CD8-positive, alpha-beta memory T cell (primary cell): ENCODE measurements at regions not wholly inside any gene's neighbourhood (a gene's known extent, or its start where the extent isn't known, plus 50 kb on each side); places are given as distances from the start of the nearest gene placed in this dataset.
A peak's percentile ranks its signal among the peaks of the same experiment; 100 is the strongest.
"Not testable (repeated sequence)": the region's sequence is repeated elsewhere in the genome, so short reads cannot be mapped to it uniquely, and the experiment has no call there.

Experiments
- CTCF ChIA-PET: fragments of 350-600 bp; sonication (Branson Sonifier 250); formaldehyde crosslinking; loops from one replicate; lab custom pipeline; 2021; ENCODE audit warnings: antibody characterized with exemption; lab: Charles Lee
- POLR2A ChIA-PET: fragments of 350-600 bp; sonication (Branson Sonifier 250); formaldehyde crosslinking; loops from one replicate; lab custom pipeline; 2021; ENCODE audit warnings: antibody characterized with exemption; lab: Charles Lee
- DNase-seq, 5 donors: peaks; one replicate each; pipeline versions ENCODE4 v3.0.0 to v3.0.0-alpha.2; 2020 to 2022; ENCODE audit warnings: mixed read lengths in 1 of 5
- H3K27ac ChIP-seq: one replicate; pipeline ENCODE4 v1.7.0; 2013; ENCODE audit warnings: low read depth, mild to moderate bottlenecking, low read length, moderate library complexity
- H3K27me3 ChIP-seq: 2 replicates; pipeline ENCODE4 v1.7.0; 2013; ENCODE audit warnings: low read length, mild to moderate bottlenecking; ENCODE audit not compliant: insufficient read depth, poor library complexity, severe bottlenecking
- H3K36me3 ChIP-seq: 2 replicates; pipeline ENCODE4 v1.7.0; 2013; ENCODE audit warnings: mild to moderate bottlenecking, low read length, moderate library complexity; ENCODE audit not compliant: insufficient read depth
- H3K4me1 ChIP-seq: 2 replicates; pipeline ENCODE4 v1.7.0; 2013; ENCODE audit warnings: mild to moderate bottlenecking, low read length, moderate library complexity; ENCODE audit not compliant: insufficient read depth
- H3K4me3 ChIP-seq: 2 replicates; pipeline ENCODE4 v1.7.0; 2013; ENCODE audit warnings: mild to moderate bottlenecking, low read length
- H3K9me3 ChIP-seq: 2 replicates; pipeline ENCODE4 v1.7.0; 2013; ENCODE audit warnings: mild to moderate bottlenecking, low read length
- H3K27ac Mint-ChIP-seq, 8 donors: one replicate each; pipeline ENCODE4 v1.8.0; 2020 to 2021; ENCODE audit warnings: mixed read lengths in 8 of 8, mild to moderate bottlenecking in 6 of 8, inconsistent platforms in 3 of 8, moderate library complexity in 3 of 8
- H3K27me3 Mint-ChIP-seq, 2 donors: one replicate each; pipeline ENCODE4 v1.8.0; 2020 to 2021; ENCODE audit warnings: mixed read lengths in 2 of 2, mild to moderate bottlenecking in 1 of 2, moderate library complexity in 1 of 2
- H3K36me3 Mint-ChIP-seq, 3 donors: one replicate each; pipeline ENCODE4 v1.8.0; 2020 to 2021; ENCODE audit warnings: mixed read lengths in 3 of 3, inconsistent platforms in 1 of 3, mild to moderate bottlenecking in 1 of 3
- H3K4me1 Mint-ChIP-seq, 3 donors: one replicate each; pipeline ENCODE4 v1.8.0; 2020 to 2021; ENCODE audit warnings: mixed read lengths in 3 of 3, inconsistent platforms in 1 of 3, mild to moderate bottlenecking in 1 of 3
- H3K4me3 Mint-ChIP-seq, 7 donors: one replicate each; pipeline ENCODE4 v1.8.0; 2020 to 2021; ENCODE audit warnings: mixed read lengths in 7 of 7, mild to moderate bottlenecking in 6 of 7, moderate library complexity in 4 of 7, inconsistent platforms in 2 of 7
- H3K9me3 Mint-ChIP-seq, 5 donors: one replicate each; pipeline ENCODE4 v1.8.0; 2020 to 2022; ENCODE audit warnings: mixed read lengths in 5 of 5, mild to moderate bottlenecking in 3 of 5, moderate library complexity in 2 of 5, inconsistent platforms in 1 of 5

- Mint-ChIP-seq H3K27me3 (peaks cover 3 to 13% of the 10 kb centered on the region in 2 donors), H3K27ac (peak overlapping the region in 3 of 8 donors; percentile 7 to 44 (median 30)), H3K4me3 (peak overlapping the region in 5 of 7 donors; percentile 39 to 58 (median 48)), H3K36me3 (no peaks in the 10 kb centered on the region), H3K9me3 (no peaks in the 10 kb centered on the region), H3K4me1 (peaks cover 15 to 17% (median 16%) of the 10 kb centered on the region in 3 donors)
- CTCF ChIA-PET, result no interaction called here
- H3K4me1 ChIP-seq, result peaks cover 8% of the 10 kb centered on the region
- H3K4me3 ChIP-seq, result no peak overlapping the region
- POLR2A ChIA-PET, result no interaction called here
- H3K27ac ChIP-seq, result no peak overlapping the region
- no peak for DNase-seq
- H3K36me3 ChIP-seq, result no peaks in the 10 kb centered on the region
- no peaks in the 10 kb centered on the region for H3K9me3 ChIP-seq
- H3K27me3 ChIP-seq, result no peaks in the 10 kb centered on the region
These were observed 67.3 kb upstream of the CREB3L1 start for GRCh38 chr11:46210133-46210636.

- POLR2A ChIA-PET, H3K36me3 ChIP-seq, H3K27me3 ChIP-seq, H3K9me3 ChIP-seq, DNase-seq, H3K9me3 Mint-ChIP-seq, H3K4me3 ChIP-seq, H3K27ac ChIP-seq, H3K36me3 Mint-ChIP-seq, CTCF ChIA-PET, H3K4me1 ChIP-seq: not testable (repeated sequence)
- Mint-ChIP-seq H3K27ac (peak overlapping the region in 1 of 8 donors; percentile 44), H3K4me3 (peak overlapping the region in 4 of 7 donors; percentile 4 to 58 (median 53)), H3K27me3 (peaks cover 3 to 19% of the 10 kb centered on the region in 2 donors), H3K4me1 (peaks cover 15 to 17% (median 16%) of the 10 kb centered on the region in 3 donors)
These were observed 67.8 kb upstream of the CREB3L1 start for GRCh38 chr11:46209624-46210023.

GRCh38 chr11:46208803-46209202, 68.7 kb upstream of the CREB3L1 start:
- Histone ChIP-seq H3K4me1 (peaks cover 8% of the 10 kb centered on the region), H3K4me3 (no peak overlapping the region), H3K27ac (no peak overlapping the region), H3K36me3 (no peaks in the 10 kb centered on the region), H3K9me3 (no peaks in the 10 kb centered on the region), H3K27me3 (no peaks in the 10 kb centered on the region)
- no peak overlapping the region for H3K4me3 Mint-ChIP-seq
- ChIA-PET POLR2A (no interaction called here), CTCF (interaction anchor here (1.5 kb wide), 1 partner anchor 11 kb away, joined by 3 read pairs; no protein-coding TSS in a partner anchor)
- H3K4me1 Mint-ChIP-seq, result peaks cover 15 to 17% (median 16%) of the 10 kb centered on the region in 3 donors
- H3K9me3 Mint-ChIP-seq, result peaks cover 0 to 2% (median 0%) of the 10 kb centered on the region in 5 donors
- H3K27me3 Mint-ChIP-seq, result peaks cover 6 to 22% of the 10 kb centered on the region in 2 donors
- no peak overlapping the region for H3K27ac Mint-ChIP-seq
- no peaks in the 10 kb centered on the region for H3K36me3 Mint-ChIP-seq
- DNase-seq, result no peak

- Histone ChIP-seq H3K9me3 (no peaks in the 10 kb centered on the region), H3K27ac (no peak overlapping the region), H3K4me1 (peaks cover 8% of the 10 kb centered on the region), H3K4me3 (no peak overlapping the region), H3K27me3 (no peaks in the 10 kb centered on the region), H3K36me3 (no peaks in the 10 kb centered on the region)
- CTCF ChIA-PET, result no interaction called here
- H3K27me3 Mint-ChIP-seq, result peaks cover 13 to 38% of the 10 kb centered on the region in 2 donors
- H3K36me3 Mint-ChIP-seq, result peaks cover 0 to 3% (median 0%) of the 10 kb centered on the region in 3 donors
- no peak for DNase-seq
- POLR2A ChIA-PET, result no interaction called here
- no peak overlapping the region for H3K4me3 Mint-ChIP-seq
- no peak overlapping the region for H3K27ac Mint-ChIP-seq
- peaks cover 15 to 17% (median 16%) of the 10 kb centered on the region in 3 donors for H3K4me1 Mint-ChIP-seq
- peaks cover 0 to 3% (median 0%) of the 10 kb centered on the region in 5 donors for H3K9me3 Mint-ChIP-seq
These were observed 70.2 kb upstream of the CREB3L1 start for GRCh38 chr11:46207270-46207669.

GRCh38 chr11:46204415-46204814, 73.0 kb upstream of the CREB3L1 start:
- H3K4me3 Mint-ChIP-seq, H3K4me1 Mint-ChIP-seq, DNase-seq, H3K4me1 ChIP-seq, CTCF ChIA-PET, H3K9me3 ChIP-seq, H3K27ac ChIP-seq, H3K36me3 Mint-ChIP-seq, H3K9me3 Mint-ChIP-seq, H3K27ac Mint-ChIP-seq, POLR2A ChIA-PET, H3K27me3 ChIP-seq, H3K36me3 ChIP-seq, H3K4me3 ChIP-seq: not testable (repeated sequence)
- H3K27me3 Mint-ChIP-seq, result peaks cover 16 to 51% of the 10 kb centered on the region in 2 donors

GRCh38 chr11:46203746-46204145, 73.7 kb upstream of the CREB3L1 start:
- Mint-ChIP-seq H3K27ac (no peak overlapping the region), H3K4me1 (no peaks in the 10 kb centered on the region), H3K27me3 (peaks cover 16 to 53% of the 10 kb centered on the region in 2 donors), H3K36me3 (peaks cover 0 to 3% (median 0%) of the 10 kb centered on the region in 3 donors), H3K9me3 (peaks cover 0 to 3% (median 0%) of the 10 kb centered on the region in 5 donors), H3K4me3 (no peak overlapping the region)
- no peaks in the 10 kb centered on the region for H3K4me1 ChIP-seq
- CTCF ChIA-PET, result no interaction called here
- no peak overlapping the region for H3K4me3 ChIP-seq
- H3K36me3 ChIP-seq, result no peaks in the 10 kb centered on the region
- H3K27ac ChIP-seq, result no peak overlapping the region
- POLR2A ChIA-PET, result no interaction called here
- no peaks in the 10 kb centered on the region for H3K27me3 ChIP-seq
- no peaks in the 10 kb centered on the region for H3K9me3 ChIP-seq
- DNase-seq, result no peak

- Histone ChIP-seq H3K27ac (no peak overlapping the region), H3K27me3 (no peaks in the 10 kb centered on the region), H3K4me3 (no peak overlapping the region), H3K9me3 (no peaks in the 10 kb centered on the region), H3K36me3 (no peaks in the 10 kb centered on the region), H3K4me1 (no peaks in the 10 kb centered on the region)
- Mint-ChIP-seq H3K27me3 (peaks cover 16 to 62% of the 10 kb centered on the region in 2 donors), H3K36me3 (peaks cover 0 to 3% (median 0%) of the 10 kb centered on the region in 3 donors), H3K27ac (no peak overlapping the region), H3K9me3 (peaks cover 0 to 3% (median 0%) of the 10 kb centered on the region in 5 donors), H3K4me3 (no peak overlapping the region), H3K4me1 (no peaks in the 10 kb centered on the region)
- POLR2A ChIA-PET, result no interaction called here
- no peak for DNase-seq
- CTCF ChIA-PET, result no interaction called here
These were observed 74.6 kb upstream of the CREB3L1 start for GRCh38 chr11:46202696-46203391.

GRCh38 chr11:46202149-46202548, 75.3 kb upstream of the CREB3L1 start:
- no peak for DNase-seq
- POLR2A ChIA-PET, result no interaction called here

More at GRCh38 chr11:46202149-46202548, 75.3 kb upstream of the CREB3L1 start:
- H3K27ac ChIP-seq, result no peak overlapping the region
- H3K36me3 Mint-ChIP-seq, result peaks cover 0 to 3% (median 0%) of the 10 kb centered on the region in 3 donors
- CTCF ChIA-PET, result no interaction called here
- peaks cover 0 to 3% (median 0%) of the 10 kb centered on the region in 5 donors for H3K9me3 Mint-ChIP-seq
- H3K4me3 ChIP-seq, result no peak overlapping the region
- H3K36me3 ChIP-seq, result no peaks in the 10 kb centered on the region
- H3K4me3 Mint-ChIP-seq, result no peak overlapping the region
- H3K9me3 ChIP-seq, result no peaks in the 10 kb centered on the region
- no peaks in the 10 kb centered on the region for H3K27me3 ChIP-seq
- H3K4me1 ChIP-seq, result no peaks in the 10 kb centered on the region
- H3K4me1 Mint-ChIP-seq, result no peaks in the 10 kb centered on the region
- peaks cover 16 to 69% of the 10 kb centered on the region in 2 donors for H3K27me3 Mint-ChIP-seq
- H3K27ac Mint-ChIP-seq, result no peak overlapping the region
